GM20000 (cell line): ENCODE measurements at regions not wholly inside any gene's neighbourhood (a gene's known extent, or its start where the extent isn't known, plus 50 kb on each side); places are given as distances from the start of the nearest gene placed in this dataset.

Source experiments
- DNase-seq: peaks from one replicate; pipeline ENCODE4 v3.0.0; 2012; ENCODE audit warnings: low spot score
- CTCF ChIP-seq: IDR thresholded peaks from 2 replicates; pipeline ENCODE4 v1.5.1; 2012; ENCODE audit warnings: mild to moderate bottlenecking, control low read depth; ENCODE audit errors: extremely low read depth, missing control alignments

DNA sequence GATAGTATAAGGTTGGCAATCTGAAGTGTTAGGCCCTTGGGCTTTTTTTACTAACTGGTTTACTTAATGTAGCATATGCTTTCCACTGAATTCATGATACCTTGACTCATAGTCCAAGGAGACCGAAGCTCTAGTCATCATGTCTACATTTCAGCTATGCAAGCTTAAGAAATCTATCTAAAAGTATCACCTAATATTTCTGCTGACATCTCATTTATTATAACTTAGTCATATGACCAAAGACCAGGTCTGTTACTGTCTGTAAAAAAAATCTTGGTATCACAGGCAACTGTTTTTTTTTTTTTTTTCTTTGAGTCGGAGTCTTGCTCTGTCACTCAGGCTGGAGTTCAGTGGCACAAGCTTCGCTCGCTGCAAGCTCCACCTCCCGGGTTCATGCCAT, 814.0 kb upstream of the NDST4 start:
- no peak for TF ChIP-seq CTCF
- DNase-seq, result no peak

- no peak for TF ChIP-seq CTCF
Measured at GRCh38 chr4:115923152-115923551, 809.7 kb upstream of the NDST4 start.

GRCh38 chr4:115920637-115921036, 807.2 kb upstream of the NDST4 start:
- no peak for TF ChIP-seq CTCF
- DNase-seq, result no peak

More at GRCh38 chr4:115923152-115923551, 809.7 kb upstream of the NDST4 start:
- no peak for DNase-seq

DNA sequence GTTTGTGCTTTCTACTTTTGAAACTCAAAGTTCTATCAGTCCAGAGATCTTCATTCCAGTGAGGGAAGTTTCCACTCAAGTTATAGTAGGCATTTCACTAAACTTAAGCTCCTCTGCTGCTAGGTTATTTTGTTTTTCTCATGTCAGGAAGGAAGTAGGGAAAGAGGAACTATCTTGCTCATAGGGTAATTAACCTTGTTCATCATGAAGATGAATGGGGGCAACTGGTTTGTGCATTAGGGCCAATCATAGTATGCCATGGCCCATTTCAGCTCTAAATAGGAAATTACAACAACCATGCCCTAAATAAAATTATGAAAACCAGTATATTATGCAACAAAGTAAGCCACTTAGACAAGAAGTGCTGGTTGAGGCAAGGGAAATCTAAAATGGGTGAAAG, 804.7 kb upstream of the NDST4 start:
- no peak for DNase-seq
- TF ChIP-seq CTCF, result no peak

DNA sequence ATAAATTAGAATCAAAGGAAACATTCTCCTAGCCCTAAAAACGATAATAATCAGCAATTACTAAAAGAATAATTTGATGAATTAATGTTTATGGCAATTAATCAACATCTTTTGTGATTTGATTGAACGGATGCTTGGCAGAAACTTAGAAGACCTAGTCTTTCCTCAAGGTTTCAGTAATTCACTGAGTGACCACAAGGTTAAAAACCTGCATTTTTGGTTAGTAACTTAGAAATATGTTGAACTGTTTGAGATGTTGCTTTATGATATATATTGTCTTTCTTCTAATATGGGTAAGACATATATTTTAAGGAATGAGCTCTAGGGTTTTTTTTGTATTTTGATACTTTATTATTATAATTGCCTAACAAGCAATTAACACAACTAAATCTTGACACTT, 793.0 kb upstream of the NDST4 start:
- no peak for DNase-seq
- TF ChIP-seq CTCF, result no peak

DNA sequence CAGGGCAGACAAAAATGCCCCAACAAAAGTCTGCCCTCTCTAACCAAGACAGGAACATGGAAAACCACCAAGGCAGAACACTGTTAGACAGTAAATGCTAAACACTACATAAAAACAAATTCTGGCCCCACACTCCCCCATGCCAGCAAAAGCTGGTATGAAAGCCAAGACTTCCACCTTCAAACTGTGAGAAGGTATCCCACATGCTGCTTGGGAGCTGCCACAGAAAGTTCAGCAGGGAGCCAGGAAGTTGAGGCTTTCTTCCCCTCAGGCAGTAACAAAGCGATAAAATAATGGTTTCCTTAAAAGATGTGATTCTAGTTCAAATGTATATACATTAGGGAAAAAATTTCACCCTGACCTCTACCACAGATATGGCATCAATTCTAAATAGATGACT, 770.4 kb upstream of the NDST4 start:
- DNase-seq, result no peak

GRCh38 chr4:115883231-115883630, 769.8 kb upstream of the NDST4 start:
- no peak for DNase-seq
- TF ChIP-seq CTCF, result no peak

More for the DNA sequence above, 770.4 kb upstream of the NDST4 start:
- no peak for TF ChIP-seq CTCF

DNA sequence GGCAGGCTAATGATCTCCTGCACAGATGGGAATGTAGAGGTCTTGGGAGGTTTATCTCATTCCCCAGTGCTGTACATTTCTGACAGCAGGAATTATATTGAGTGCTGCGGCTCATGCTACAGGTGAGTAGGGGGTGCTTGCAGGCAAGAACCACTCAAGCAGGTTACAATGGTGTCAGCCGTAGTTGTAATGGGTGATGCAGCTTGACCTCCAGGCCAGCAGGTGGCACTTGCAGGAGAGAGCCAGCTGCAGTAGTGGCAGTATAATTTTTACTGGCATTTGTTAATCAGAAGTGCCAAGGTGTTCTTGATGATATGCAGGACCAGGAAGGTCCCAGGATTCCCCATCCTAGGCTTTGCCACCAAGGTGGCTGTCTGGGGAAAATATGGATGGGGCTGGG, 759.6 kb upstream of the NDST4 start:
- TF ChIP-seq CTCF, result no peak
- DNase-seq, result no peak
